Fibroblast of pulmonary artery (primary cell): ENCODE measurements at regions not wholly inside any gene's neighbourhood (a gene's known extent, or its start where the extent isn't known, plus 50 kb on each side); places are given as distances from the start of the nearest gene placed in this dataset.
"Not testable (repeated sequence)": the region's sequence is repeated elsewhere in the genome, so short reads cannot be mapped to it uniquely, and the experiment has no call there.

Experiments used
- DNase-seq: peaks from one replicate; pipeline ENCODE4 v3.0.0-alpha.2; 2010; ENCODE audit warnings: low read depth
- H3K4me3 ChIP-seq: replicated peaks from 2 replicates; pipeline ENCODE4 v1.5.1; 2011; ENCODE audit warnings: low read depth, mild to moderate bottlenecking, control low read depth, low read length, moderate library complexity
- CTCF ChIP-seq: IDR thresholded peaks from 2 replicates; pipeline ENCODE4 v1.5.1; 2011; ENCODE audit warnings: mild to moderate bottlenecking, control low read depth, low read length, inconsistent platforms; ENCODE audit errors: missing control alignments

DNA sequence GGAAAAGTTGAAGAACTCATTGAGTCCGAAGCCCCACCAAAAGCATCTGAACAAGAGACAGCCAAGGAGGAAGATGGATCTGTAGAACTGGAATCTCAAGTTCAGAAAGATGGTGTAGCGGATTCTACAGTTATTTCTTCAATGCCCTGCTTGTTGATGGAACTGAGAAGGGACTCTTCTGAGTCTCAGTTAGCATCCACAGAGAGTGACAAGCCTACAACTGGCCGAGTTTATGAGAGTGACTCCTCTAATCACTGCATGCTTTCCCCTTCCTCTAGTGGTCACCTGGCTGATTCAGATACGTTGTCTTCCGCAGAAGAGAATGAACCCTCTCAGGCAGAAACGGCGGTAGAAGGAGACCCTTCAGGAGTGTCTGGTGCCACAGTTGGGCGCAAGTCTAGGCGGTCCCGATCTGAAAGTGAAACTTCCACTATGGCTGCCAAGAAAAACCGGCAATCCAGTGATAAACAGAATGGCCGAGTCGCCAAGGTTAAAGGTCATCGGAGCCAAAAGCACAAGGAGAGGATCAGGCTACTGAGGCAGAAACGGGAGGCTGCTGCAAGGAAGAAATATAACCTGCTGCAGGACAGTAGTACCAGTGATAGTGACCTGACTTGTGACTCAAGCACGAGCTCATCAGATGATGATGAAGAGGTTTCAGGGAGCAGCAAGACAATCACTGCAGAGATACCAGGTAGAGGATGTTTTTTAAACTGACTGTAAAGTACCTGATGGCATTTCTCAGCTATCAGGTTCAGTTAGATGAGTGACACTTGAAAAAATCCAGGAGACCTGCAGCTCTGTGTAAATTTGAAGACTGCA is 111.9 kb downstream of the HAUS1 start:
- DNase-seq: no peak
- no peak for TF ChIP-seq CTCF
- no peak overlapping the region for H3K4me3 ChIP-seq

- H3K4me3 ChIP-seq: no peak overlapping the region
- no peak for TF ChIP-seq CTCF
- peak; percentile 32 for DNase-seq
Observed at GRCh38 chr18:46220116-46220515, 115.9 kb downstream of the HAUS1 start.

- no peak for TF ChIP-seq CTCF
- no peak for DNase-seq
- H3K4me3 ChIP-seq: no peak overlapping the region
Observed at GRCh38 chr18:46222093-46222492, 117.9 kb downstream of the HAUS1 start.

DNA sequence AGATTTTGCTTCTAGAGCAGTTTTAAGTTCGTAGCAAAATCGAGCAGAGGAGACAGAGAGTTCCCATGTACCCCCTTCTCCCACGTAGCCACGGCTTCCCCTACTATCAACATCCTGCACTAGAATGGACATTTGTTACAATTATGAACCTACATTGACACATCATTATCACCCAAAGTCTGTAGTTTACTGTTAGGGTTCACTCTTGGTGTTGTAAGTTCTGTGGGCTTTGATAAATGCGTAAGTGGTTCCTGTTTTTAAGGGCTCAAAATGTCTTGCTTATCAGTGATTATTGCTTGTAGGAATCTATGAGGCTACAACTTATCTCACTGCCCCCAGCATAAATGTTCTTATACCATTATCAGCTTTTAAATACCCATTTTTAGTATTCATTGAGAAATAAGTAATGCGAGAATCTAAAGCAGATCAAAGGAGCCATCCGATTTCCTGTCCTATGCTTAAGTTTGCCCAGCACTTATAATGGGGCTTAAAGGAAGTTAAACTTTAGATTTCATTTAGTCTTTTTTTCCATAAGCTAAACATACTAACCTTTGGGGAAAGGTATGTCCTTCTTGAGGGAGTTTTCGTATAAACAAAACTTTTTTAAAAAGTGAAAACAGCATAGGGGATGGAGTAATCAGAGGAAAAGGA is 118.7 kb downstream of the HAUS1 start:
- no peak overlapping the region for H3K4me3 ChIP-seq
- TF ChIP-seq CTCF: no peak
- peak; percentile 7 for DNase-seq

DNA sequence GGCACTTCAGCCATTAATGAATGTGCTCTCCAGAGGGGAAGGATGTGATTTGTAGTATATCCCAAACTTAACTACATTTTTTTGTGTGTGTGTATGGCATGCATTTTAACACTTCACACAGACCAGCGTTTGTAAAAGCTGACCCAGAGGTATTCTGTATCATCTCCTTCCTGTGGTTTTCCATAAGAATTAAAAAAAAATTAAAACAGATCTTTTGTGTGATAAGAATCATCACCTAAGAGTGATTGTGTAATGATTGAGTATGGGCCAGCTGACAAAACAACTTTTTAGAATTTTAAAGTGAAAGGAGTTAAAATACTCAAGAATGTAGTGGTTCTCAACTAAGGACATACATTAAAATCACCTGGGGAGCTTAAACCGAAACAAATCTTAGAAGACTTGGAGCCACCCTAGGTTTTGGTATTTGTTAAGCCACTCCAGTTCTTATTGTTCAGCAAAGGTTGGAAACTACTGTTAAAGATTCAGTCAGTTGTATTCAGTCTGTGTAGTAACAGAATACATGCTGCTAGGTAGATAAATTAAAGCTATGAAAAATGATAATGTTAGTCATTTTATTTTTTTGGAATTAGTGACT is 120.1 kb downstream of the HAUS1 start:
- no peak for DNase-seq
- no peak overlapping the region for H3K4me3 ChIP-seq
- TF ChIP-seq CTCF: no peak

GRCh38 chr18:46226461-46226860 is 122.3 kb downstream of the HAUS1 start:
- H3K4me3 ChIP-seq: no peak overlapping the region
- no peak for TF ChIP-seq CTCF
- DNase-seq: peak; percentile 45

- H3K4me3 ChIP-seq, DNase-seq: not testable (repeated sequence)
Observed at GRCh38 chr18:46229641-46230040, 125.5 kb downstream of the HAUS1 start.
